IMR-90 (cell line): ENCODE measurements at regions not wholly inside any gene's neighbourhood (a gene's known extent, or its start where the extent isn't known, plus 50 kb on each side); places are given as distances from the start of the nearest gene placed in this dataset.

Experiments
- CTCF ChIP-seq: conservative IDR thresholded peaks from 2 replicates; pipeline ENCODE4 v1.5.1; 2012; ENCODE audit warnings: mild to moderate bottlenecking, low read depth, low read length, improper control_type of control experiment
- ELK1 ChIP-seq: fragments of 150-350 bp; IDR thresholded peaks from 2 replicates; pipeline ENCODE4 v1.6.1; 2016; ENCODE audit warnings: low read depth, mild to moderate bottlenecking, low read length, moderate library complexity, borderline replicate concordance
- MAFK ChIP-seq: IDR thresholded peaks from 2 replicates; pipeline ENCODE4 v1.6.1; 2012; ENCODE audit warnings: low read depth, low read length, improper control_type of control experiment

GRCh38 chr17:68766640-68767039, 165.5 kb upstream of the FAM20A start:
- TF ChIP-seq MAFK, result no peak
- no peak for TF ChIP-seq CTCF
- TF ChIP-seq ELK1, result no peak
